Transverse colon (tissue), 4 donors: ENCODE measurements at regions not wholly inside any gene's neighbourhood (a gene's known extent, or its start where the extent isn't known, plus 50 kb on each side); places are given as distances from the start of the nearest gene placed in this dataset.

Experiments used
- DNase-seq: peaks from one replicate; pipeline ENCODE4 v3.0.0-alpha.2; 2019
- H3K27ac ChIP-seq, 4 donors: fragments of 200-600 bp; sonication (generic); 2 replicates each; pipeline ENCODE4 v1.5.1; 2016 to 2018; ENCODE audit warnings: inconsistent platforms in 4 of 4
- H3K27me3 ChIP-seq: fragments of 200-600 bp; sonication (generic); 2 replicates; pipeline ENCODE4 v1.5.1; 2017; ENCODE audit warnings: inconsistent platforms
- H3K36me3 ChIP-seq, 4 donors: fragments of 200-600 bp; sonication (generic); 2 replicates each; pipeline ENCODE4 v1.5.1; 2017 to 2019; ENCODE audit warnings: inconsistent platforms in 4 of 4
- H3K4me1 ChIP-seq, 4 donors: fragments of 200-600 bp; sonication (generic); 2 replicates each; pipeline ENCODE4 v1.5.1; 2017 to 2020; ENCODE audit warnings: inconsistent platforms in 4 of 4
- H3K4me3 ChIP-seq, 4 donors: fragments of 200-600 bp; sonication (generic); 1 replicate in 1 of 4; 2 replicates in 3 of 4; pipeline versions ENCODE4 v1.5.1 to v1.6.1; 2017 to 2019; ENCODE audit warnings: inconsistent platforms in 4 of 4
- H3K9me3 ChIP-seq, 2 donors: fragments of 200-600 bp; sonication (generic); 2 replicates each; pipeline ENCODE4 v1.5.1; 2017 to 2019; ENCODE audit warnings: inconsistent platforms in 2 of 2
- CTCF ChIP-seq, 5 experiments: fragments of 200-600 bp in 3 of 5; fragments of 450-650 bp in 2 of 5; sonication (generic) in 3 of 5; IDR thresholded peaks; 1 replicate in 2 of 5; 2 replicates in 3 of 5; pipeline ENCODE4 v1.5.1; 2016 to 2017; ENCODE audit warnings: antibody characterized with exemption in 5 of 5, inconsistent platforms in 3 of 5, mild to moderate bottlenecking in 2 of 5, moderate library complexity in 1 of 5
- EP300 ChIP-seq: sonication (generic); formaldehyde crosslinking; IDR thresholded peaks from one replicate; pipeline ENCODE4 v1.6.1; 2017; ENCODE audit warnings: antibody characterized with exemption, low read depth
- POLR2A ChIP-seq: fragments of 450-650 bp; IDR thresholded peaks from one replicate; pipeline ENCODE4 v1.6.1; 2016; ENCODE audit warnings: antibody characterized with exemption, mild to moderate bottlenecking, moderate library complexity
- POLR2AphosphoS5 ChIP-seq, 3 donors: sonication (generic); formaldehyde crosslinking; IDR thresholded peaks; one replicate each; pipeline ENCODE4 v1.6.1; 2016; ENCODE audit warnings: antibody characterized with exemption in 3 of 3
- WGBS, 2 donors: methylation state at CpG; one replicate each; pipeline ENCODE4 v1.1.5; 2018; ENCODE audit warnings: low coverage in 1 of 2; 5-methylcytosine and 5-hydroxymethylcytosine counted together
- in situ Hi-C, 4 donors: fragments of 200-750 bp; cut with MboI; loops; one replicate each; pipeline versions ENCODE4 v1.15.0 to v1.15.1; 2017; ENCODE audit warnings: low sequenced_read_pairs in 3 of 4, low pct_ligation_motif_present in 1 of 4, low pct_unique_long_range_greater_than_20kb in 1 of 4
- intact Hi-C: fragments of 100-400 bp; cut with DNase I; formaldehyde crosslinking; loops from one replicate; pipeline ENCODE4 v1.15.1; 2023; ENCODE audit warnings: low total_unique reads

- Histone ChIP-seq H3K27ac (no peak overlapping the region), H3K9me3 (no peaks in the 10 kb centered on the region), H3K27me3 (no peaks in the 10 kb centered on the region), H3K4me3 (no peak overlapping the region), H3K4me1 (no peaks in the 10 kb centered on the region), H3K36me3 (no peaks in the 10 kb centered on the region)
- intact Hi-C loops (no loop called here), in situ Hi-C loops (no loop called here)
- TF ChIP-seq POLR2AphosphoS5 (IDR thresholded peaks at IDR 0.05) (no peak), EP300 (no peak), POLR2A (no peak), CTCF (IDR thresholded peaks at IDR 0.05) (no peak)
- 60 to 72% methylated on average over 2 to 6 of the region's 6 CpGs for WGBS, 2 donors
- no peak for DNase-seq
Measured at GRCh38 chr1:57494530-57495079, 70.7 kb upstream of the DAB1 start.

GRCh38 chr1:57492586-57493226 is 68.8 kb upstream of the DAB1 start:
- H3K27ac ChIP-seq: no peak overlapping the region
- H3K4me3 ChIP-seq: no peak overlapping the region
- no peaks in the 10 kb centered on the region for H3K4me1 ChIP-seq
- no peaks in the 10 kb centered on the region for H3K36me3 ChIP-seq
- 57 to 60% methylated on average over 1 to 5 of the region's 5 CpGs for WGBS, 2 donors
- H3K27me3 ChIP-seq: no peaks in the 10 kb centered on the region
- no peaks in the 10 kb centered on the region for H3K9me3 ChIP-seq
- intact Hi-C loops: no loop called here
- no peak for DNase-seq
- no peak for TF ChIP-seq POLR2AphosphoS5 (IDR thresholded peaks at IDR 0.05)
- no peak for TF ChIP-seq EP300
- no peak for TF ChIP-seq POLR2A
- no peak for TF ChIP-seq CTCF (IDR thresholded peaks at IDR 0.05)
- in situ Hi-C loops: no loop called here

GRCh38 chr1:57489358-57490036 is 65.6 kb upstream of the DAB1 start:
- in situ Hi-C loops (no loop called here), intact Hi-C loops (no loop called here)
- no peak overlapping the region for H3K4me3 ChIP-seq
- no peaks in the 10 kb centered on the region for H3K27me3 ChIP-seq
- no peak for DNase-seq
- no peak for TF ChIP-seq CTCF (IDR thresholded peaks at IDR 0.05)
- TF ChIP-seq POLR2AphosphoS5 (IDR thresholded peaks at IDR 0.05): no peak
- no peak for TF ChIP-seq EP300
- TF ChIP-seq POLR2A: no peak
- H3K9me3 ChIP-seq: no peaks in the 10 kb centered on the region
- H3K36me3 ChIP-seq: no peaks in the 10 kb centered on the region
- no peak overlapping the region for H3K27ac ChIP-seq
- H3K4me1 ChIP-seq: no peaks in the 10 kb centered on the region
- WGBS, 2 donors: 60 to 66% methylated on average over 4 to 5 of the region's 5 CpGs

DNA sequence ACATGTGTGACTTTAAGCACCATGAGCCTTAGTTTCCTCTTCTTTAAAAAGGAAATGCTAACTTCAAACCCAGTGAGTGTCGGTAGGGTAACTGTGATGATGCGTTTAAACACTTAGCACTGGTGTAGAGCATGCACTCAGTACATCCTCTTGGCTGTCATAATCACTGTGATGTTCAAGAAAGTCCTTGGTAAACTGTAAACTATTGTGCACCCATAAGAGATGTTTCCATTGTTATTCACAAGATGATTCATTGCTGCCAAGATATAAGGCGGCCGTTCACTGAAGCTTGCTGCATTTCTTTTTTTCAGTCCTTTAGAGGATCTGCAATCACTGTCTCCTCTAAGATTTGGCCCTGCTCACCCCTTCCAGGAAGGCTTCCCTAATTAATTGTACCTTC is 61.8 kb upstream of the DAB1 start:
- Histone ChIP-seq H3K36me3 (no peaks in the 10 kb centered on the region), H3K4me3 (no peak overlapping the region), H3K9me3 (no peaks in the 10 kb centered on the region), H3K4me1 (no peaks in the 10 kb centered on the region), H3K27me3 (no peaks in the 10 kb centered on the region), H3K27ac (no peak overlapping the region)
- intact Hi-C loops: no loop called here
- DNase-seq: no peak
- TF ChIP-seq POLR2AphosphoS5 (IDR thresholded peaks at IDR 0.05) (no peak), EP300 (no peak), POLR2A (no peak), CTCF (IDR thresholded peaks at IDR 0.05) (no peak)
- WGBS, 2 donors: 59 to 60% methylated on average over 3 to 4 of the region's 4 CpGs
- in situ Hi-C loops: no loop called here
